ENCODE measurements at regions not wholly inside any gene's neighbourhood (a gene's known extent, or its start where the extent isn't known, plus 50 kb on each side); places are given as distances from the start of the nearest gene placed in this dataset.

- intact Hi-C loops (cut with DNase I) = no loop called here
- H3K4me1 ChIP-seq (replicated peaks) = no peaks in the 10 kb centered on the region
- H3K36me3 ChIP-seq = no peaks in the 10 kb centered on the region
- no peak overlapping the region for H3K27ac ChIP-seq
- no peak for DNase-seq (ENCODE audit: low spot score)
- 71% methylated on average over 2 of the region's 2 CpGs for WGBS
- no peaks in the 10 kb centered on the region for H3K27me3 ChIP-seq (replicated peaks; ENCODE audit: insufficient read depth)
- no peaks in the 10 kb centered on the region for H3K9me3 ChIP-seq
- no peak for TF ChIP-seq CTCF (IDR thresholded peaks at IDR 0.05)
- no peak for TF ChIP-seq POLR2A (IDR thresholded peaks at IDR 0.05)
- no peak for TF ChIP-seq POLR2AphosphoS5 (IDR thresholded peaks at IDR 0.05)
- H3K4me3 ChIP-seq = no peak overlapping the region
Measured at GRCh38 chr12:97274386-97274785, 188.2 kb upstream of the RMST start.

- H3K9me3 ChIP-seq = no peaks in the 10 kb centered on the region
- TF ChIP-seq POLR2AphosphoS5 (IDR thresholded peaks at IDR 0.05) (no peak), CTCF (IDR thresholded peaks at IDR 0.05) (no peak), POLR2A (IDR thresholded peaks at IDR 0.05) (no peak)
- intact Hi-C loops (cut with DNase I) = no loop called here
- H3K4me1 ChIP-seq (replicated peaks) = no peaks in the 10 kb centered on the region
- WGBS = 10% methylated on average over 14 of the region's 14 CpGs
- peak; percentile 17 for DNase-seq (ENCODE audit: low spot score)
- H3K4me3 ChIP-seq = no peak overlapping the region
- no peak overlapping the region for H3K27ac ChIP-seq
- H3K36me3 ChIP-seq = no peaks in the 10 kb centered on the region
- no peaks in the 10 kb centered on the region for H3K27me3 ChIP-seq (replicated peaks; ENCODE audit: insufficient read depth)
Measured at GRCh38 chr12:97275256-97275655, 187.3 kb upstream of the RMST start.

GRCh38 chr12:97275728-97276590 lies 186.6 kb upstream of the RMST start:
- H3K4me1 ChIP-seq (replicated peaks) = no peaks in the 10 kb centered on the region
- intact Hi-C loops (cut with DNase I) = no loop called here
- DNase-seq (ENCODE audit: low spot score) = no peak
- H3K4me3 ChIP-seq = no peak overlapping the region
- no peaks in the 10 kb centered on the region for H3K27me3 ChIP-seq (replicated peaks; ENCODE audit: insufficient read depth)
- no peaks in the 10 kb centered on the region for H3K9me3 ChIP-seq
- 42% methylated on average over 15 of the region's 15 CpGs for WGBS
- no peaks in the 10 kb centered on the region for H3K36me3 ChIP-seq
- no peak overlapping the region for H3K27ac ChIP-seq
- no peak for TF ChIP-seq CTCF (IDR thresholded peaks at IDR 0.05)
- no peak for TF ChIP-seq POLR2AphosphoS5 (IDR thresholded peaks at IDR 0.05)
- TF ChIP-seq POLR2A (IDR thresholded peaks at IDR 0.05) = no peak

GRCh38 chr12:97276661-97277429 lies 185.8 kb upstream of the RMST start:
- no peak overlapping the region for H3K4me3 ChIP-seq
- H3K27me3 ChIP-seq (replicated peaks; ENCODE audit: insufficient read depth) = no peaks in the 10 kb centered on the region
- WGBS = 95% methylated on average over 1 of the region's 1 CpG
- DNase-seq (ENCODE audit: low spot score) = no peak
- intact Hi-C loops (cut with DNase I) = no loop called here
- H3K27ac ChIP-seq = no peak overlapping the region
- no peaks in the 10 kb centered on the region for H3K36me3 ChIP-seq
- no peaks in the 10 kb centered on the region for H3K4me1 ChIP-seq (replicated peaks)
- TF ChIP-seq POLR2AphosphoS5 (IDR thresholded peaks at IDR 0.05) = no peak
- no peak for TF ChIP-seq POLR2A (IDR thresholded peaks at IDR 0.05)
- TF ChIP-seq CTCF (IDR thresholded peaks at IDR 0.05) = no peak
- no peaks in the 10 kb centered on the region for H3K9me3 ChIP-seq

All from prostate gland (tissue), 2 donors.